Chondrocyte (in vitro differentiated cells): ENCODE measurements at regions not wholly inside any gene's neighbourhood (a gene's known extent, or its start where the extent isn't known, plus 50 kb on each side); places are given as distances from the start of the nearest gene placed in this dataset.

Source experiments
- DNase-seq: peaks from one replicate; pipeline ENCODE4 v3.0.0; 2021; ENCODE audit warnings: mixed read lengths, low spot score
- H3K27ac Mint-ChIP-seq: one replicate; pipeline ENCODE4 v1.8.0; 2021; ENCODE audit warnings: mild to moderate bottlenecking, moderate library complexity, mixed read lengths; ENCODE audit not compliant: unreplicated experiment
- H3K27me3 Mint-ChIP-seq: 2 replicates; pipeline ENCODE4 v1.8.0; 2021; ENCODE audit warnings: low read depth, mixed read lengths
- H3K36me3 Mint-ChIP-seq: 2 replicates; pipeline ENCODE4 v1.8.0; 2021; ENCODE audit warnings: low read depth, mixed read lengths
- H3K4me1 Mint-ChIP-seq: 2 replicates; pipeline ENCODE4 v1.8.0; 2021; ENCODE audit warnings: low read depth, mild to moderate bottlenecking, mixed read lengths
- H3K4me3 Mint-ChIP-seq: one replicate; pipeline ENCODE4 v1.8.0; 2021; ENCODE audit warnings: mild to moderate bottlenecking, moderate library complexity, mixed read lengths; ENCODE audit not compliant: unreplicated experiment
- H3K9me3 Mint-ChIP-seq: 2 replicates; pipeline ENCODE4 v1.8.0; 2021; ENCODE audit warnings: low read depth, mixed read lengths
- TF ChIP-seq, protein P1 (sequence below): fragments of 200-600 bp; sonication (generic); IDR thresholded peaks from 2 replicates; pipeline ENCODE4 v1.5.0; 2021; ENCODE audit warnings: antibody characterized with exemption, mild to moderate bottlenecking, moderate library complexity

DNA sequence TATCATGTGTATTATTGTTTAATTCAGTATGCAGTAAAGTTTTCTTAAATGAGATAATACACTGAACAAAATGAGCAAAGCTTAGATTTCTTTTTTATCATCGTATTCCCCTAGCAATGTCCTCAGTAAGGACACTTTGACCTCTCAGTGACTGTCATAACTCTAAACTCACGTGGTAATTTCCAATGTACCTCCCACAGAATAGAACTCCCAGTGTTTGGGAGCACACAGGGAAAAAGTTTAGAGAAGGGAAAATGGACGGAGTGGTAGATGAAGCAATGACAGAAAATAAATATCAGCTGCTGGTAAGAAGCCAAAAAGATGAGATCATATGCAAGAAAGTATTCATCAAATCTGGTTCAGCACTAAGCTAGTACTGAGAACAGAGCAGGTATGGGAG is 758.6 kb upstream of the KCND2 start:
- peaks cover 3% of the 10 kb centered on the region for H3K27me3 Mint-ChIP-seq
- H3K36me3 Mint-ChIP-seq, result no peaks in the 10 kb centered on the region
- peaks cover 4% of the 10 kb centered on the region for H3K9me3 Mint-ChIP-seq
- TF ChIP-seq, protein P1, sequence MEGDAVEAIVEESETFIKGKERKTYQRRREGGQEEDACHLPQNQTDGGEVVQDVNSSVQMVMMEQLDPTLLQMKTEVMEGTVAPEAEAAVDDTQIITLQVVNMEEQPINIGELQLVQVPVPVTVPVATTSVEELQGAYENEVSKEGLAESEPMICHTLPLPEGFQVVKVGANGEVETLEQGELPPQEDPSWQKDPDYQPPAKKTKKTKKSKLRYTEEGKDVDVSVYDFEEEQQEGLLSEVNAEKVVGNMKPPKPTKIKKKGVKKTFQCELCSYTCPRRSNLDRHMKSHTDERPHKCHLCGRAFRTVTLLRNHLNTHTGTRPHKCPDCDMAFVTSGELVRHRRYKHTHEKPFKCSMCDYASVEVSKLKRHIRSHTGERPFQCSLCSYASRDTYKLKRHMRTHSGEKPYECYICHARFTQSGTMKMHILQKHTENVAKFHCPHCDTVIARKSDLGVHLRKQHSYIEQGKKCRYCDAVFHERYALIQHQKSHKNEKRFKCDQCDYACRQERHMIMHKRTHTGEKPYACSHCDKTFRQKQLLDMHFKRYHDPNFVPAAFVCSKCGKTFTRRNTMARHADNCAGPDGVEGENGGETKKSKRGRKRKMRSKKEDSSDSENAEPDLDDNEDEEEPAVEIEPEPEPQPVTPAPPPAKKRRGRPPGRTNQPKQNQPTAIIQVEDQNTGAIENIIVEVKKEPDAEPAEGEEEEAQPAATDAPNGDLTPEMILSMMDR, result no peak
- no peaks in the 10 kb centered on the region for H3K4me1 Mint-ChIP-seq
- no peak overlapping the region for H3K4me3 Mint-ChIP-seq
- no peak for DNase-seq
- no peak overlapping the region for H3K27ac Mint-ChIP-seq

DNA sequence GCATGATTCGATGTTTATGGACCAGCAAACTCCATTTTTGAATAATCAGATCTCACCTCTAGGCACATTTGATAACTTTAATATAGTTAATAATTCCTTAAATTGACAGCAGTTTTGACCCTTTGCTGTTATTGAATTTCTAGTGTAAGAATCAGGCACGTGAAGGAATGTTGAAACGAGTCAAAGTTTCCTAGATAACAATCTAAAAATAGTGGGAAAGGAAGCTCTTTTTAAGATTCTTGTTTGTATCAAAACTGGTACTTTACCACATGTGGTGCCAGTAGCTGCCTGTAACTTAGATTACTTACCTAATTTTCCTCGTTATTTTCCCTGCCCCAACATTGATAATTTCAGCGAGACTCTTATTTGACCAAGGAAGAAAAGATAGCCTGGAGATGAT is 757.8 kb upstream of the KCND2 start:
- Mint-ChIP-seq H3K4me3 (no peak overlapping the region), H3K27ac (no peak overlapping the region), H3K4me1 (no peaks in the 10 kb centered on the region), H3K27me3 (no peaks in the 10 kb centered on the region), H3K36me3 (no peaks in the 10 kb centered on the region), H3K9me3 (peaks cover 4% of the 10 kb centered on the region)
- TF ChIP-seq, protein P1, result no peak
- DNase-seq, result no peak

DNA sequence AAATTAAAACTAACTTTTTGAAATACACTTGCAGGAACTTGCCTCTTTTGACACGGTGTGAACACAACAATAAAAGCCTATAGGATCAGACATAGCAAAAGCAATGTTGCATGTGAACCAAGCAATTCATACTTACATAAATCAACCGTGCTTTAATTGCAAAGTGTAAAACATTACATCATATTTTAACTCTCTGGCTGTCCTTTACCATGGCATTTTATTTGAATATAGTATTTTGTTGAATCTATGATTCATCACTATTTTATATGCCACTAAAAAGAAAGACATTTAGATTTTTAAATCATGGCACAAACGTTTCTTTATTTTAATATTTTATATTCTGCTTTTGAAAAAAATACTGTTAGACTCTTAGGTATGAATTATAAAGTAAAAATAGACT is 757.0 kb upstream of the KCND2 start:
- Mint-ChIP-seq H3K27ac (no peak overlapping the region), H3K9me3 (peaks cover 4% of the 10 kb centered on the region), H3K27me3 (no peaks in the 10 kb centered on the region), H3K4me1 (no peaks in the 10 kb centered on the region), H3K36me3 (no peaks in the 10 kb centered on the region), H3K4me3 (no peak overlapping the region)
- TF ChIP-seq, protein P1, result no peak
- DNase-seq, result no peak

DNA sequence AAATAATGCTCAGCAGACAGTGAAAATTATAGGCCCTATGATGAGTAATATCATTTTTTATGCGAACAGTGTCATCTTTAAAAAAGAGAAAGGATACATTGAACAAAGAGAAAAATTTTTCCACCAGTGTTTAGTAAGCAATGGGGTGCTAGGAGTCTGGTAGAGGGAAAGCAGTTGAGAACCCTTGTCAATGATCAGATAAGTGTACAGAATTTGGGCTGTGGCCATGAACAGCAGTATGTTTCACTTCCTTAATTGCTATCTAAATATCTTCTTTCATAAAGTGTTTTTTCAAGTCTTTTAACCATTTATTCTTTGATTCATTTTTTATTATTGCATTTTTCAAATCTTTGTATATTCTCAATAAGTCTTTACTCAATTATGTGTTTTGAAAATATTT is 750.7 kb upstream of the KCND2 start:
- H3K4me3 Mint-ChIP-seq, result no peak overlapping the region
- no peak for DNase-seq
- H3K9me3 Mint-ChIP-seq, result peaks cover 20% of the 10 kb centered on the region
- H3K36me3 Mint-ChIP-seq, result peaks cover 2% of the 10 kb centered on the region
- no peaks in the 10 kb centered on the region for H3K27me3 Mint-ChIP-seq
- TF ChIP-seq, protein P1, result no peak
- no peak overlapping the region for H3K27ac Mint-ChIP-seq
- H3K4me1 Mint-ChIP-seq, result no peaks in the 10 kb centered on the region

DNA sequence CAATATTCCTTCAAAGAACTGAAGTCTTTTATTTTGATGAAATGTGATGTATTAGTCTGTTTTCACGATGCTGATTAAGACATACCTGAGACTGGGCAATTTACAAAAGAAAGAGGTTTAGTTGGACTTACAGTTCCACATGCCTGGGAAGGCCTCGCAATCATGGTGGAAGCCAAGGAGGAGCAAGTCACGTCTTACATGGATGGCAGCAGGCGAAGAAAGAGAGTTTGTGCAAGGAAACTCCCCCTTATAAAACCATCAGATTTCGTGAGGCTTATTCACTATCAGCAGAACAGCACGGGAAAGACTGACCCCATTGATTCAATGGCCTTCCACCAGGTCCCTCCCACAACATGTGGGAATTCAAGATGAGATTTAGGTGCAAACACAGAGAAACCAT is 750.3 kb upstream of the KCND2 start:
- Mint-ChIP-seq H3K27me3 (no peaks in the 10 kb centered on the region), H3K9me3 (peaks cover 20% of the 10 kb centered on the region), H3K27ac (no peak overlapping the region), H3K36me3 (peaks cover 2% of the 10 kb centered on the region), H3K4me1 (no peaks in the 10 kb centered on the region), H3K4me3 (no peak overlapping the region)
- TF ChIP-seq, protein P1, result no peak
- DNase-seq, result no peak
